ENCODE measurements at regions not wholly inside any gene's neighbourhood (a gene's known extent, or its start where the extent isn't known, plus 50 kb on each side); places are given as distances from the start of the nearest gene placed in this dataset.

DNA sequence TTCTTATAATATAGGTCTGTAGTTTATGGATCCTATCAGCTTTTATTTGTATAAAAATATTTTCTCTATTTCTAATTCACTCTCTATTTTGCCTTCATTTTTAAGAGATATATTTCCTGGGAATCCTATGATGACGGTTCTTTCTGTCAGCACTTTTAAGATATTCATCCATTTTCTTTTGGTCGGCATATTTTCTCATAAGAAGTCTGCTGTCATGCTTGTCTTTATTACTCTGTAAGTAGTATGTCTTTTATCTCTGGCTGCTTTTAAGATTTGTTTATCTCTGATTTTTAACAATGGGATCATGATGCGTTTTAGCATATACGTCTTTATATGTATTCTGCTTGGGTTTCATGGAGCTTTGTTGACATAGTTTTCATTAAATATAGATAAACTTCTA is 175.5 kb downstream of the SNX19 start:
- Histone ChIP-seq H3K27ac (ENCODE audit: low read depth in 1 of 3, low read length in 2 of 3) (no peak overlapping the region), H3K27me3 (ENCODE audit: control insufficient read depth in 3 of 3, insufficient read depth in 3 of 3, low read length in 3 of 3) (no peaks in the 10 kb centered on the region), H3K9me3 (ENCODE audit: control insufficient read depth in 2 of 2, insufficient read depth in 1 of 2, low read depth in 1 of 2, low read length in 1 of 2) (peaks cover 0 to 7% of the 10 kb centered on the region in 2 donors), H3K36me3 (ENCODE audit: control insufficient read depth in 3 of 3, insufficient read depth in 2 of 3, low read depth in 1 of 3, low read length in 3 of 3) (no peaks in the 10 kb centered on the region), H3K4me3 (ENCODE audit: low read depth in 1 of 3, low read length in 3 of 3) (no peak overlapping the region), H3K4me1 (ENCODE audit: control insufficient read depth in 3 of 3, insufficient read depth in 2 of 3, low read depth in 1 of 3, low read length in 2 of 3) (peaks cover 0 to 12% (median 0%) of the 10 kb centered on the region in 3 donors)
- DNase-seq = no peak
- no peak for FAIRE-seq
- WGBS, 3 donors = 95 to 98% (median 96%) methylated on average over 4 of the region's 4 CpGs

DNA sequence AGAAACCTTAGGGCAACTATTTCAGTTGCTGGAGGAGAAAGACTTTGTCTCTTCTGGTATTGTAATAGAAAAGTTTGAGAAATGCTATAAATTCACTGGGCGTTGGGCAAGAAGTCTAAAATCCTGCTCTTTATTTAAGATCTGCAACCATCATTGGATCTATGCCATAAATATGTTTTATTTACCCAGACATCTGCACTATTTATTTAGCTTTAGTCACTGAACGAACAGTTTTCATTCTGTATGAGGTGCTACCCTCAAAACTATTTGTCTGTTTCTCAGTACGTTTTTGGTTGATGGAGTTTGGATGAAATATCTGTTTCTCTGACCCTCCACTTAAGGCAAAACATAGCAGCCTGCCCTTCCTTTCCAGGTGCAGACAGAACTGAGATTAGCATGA is 171.5 kb downstream of the SNX19 start:
- 65 to 82% (median 66%) methylated on average over 3 of the region's 3 CpGs for WGBS, 3 donors
- H3K4me3 ChIP-seq (ENCODE audit: low read depth in 1 of 3, low read length in 3 of 3) = no peak overlapping the region
- H3K36me3 ChIP-seq (ENCODE audit: control insufficient read depth in 3 of 3, insufficient read depth in 2 of 3, low read depth in 1 of 3, low read length in 3 of 3) = no peaks in the 10 kb centered on the region
- H3K4me1 ChIP-seq (ENCODE audit: control insufficient read depth in 3 of 3, insufficient read depth in 2 of 3, low read depth in 1 of 3, low read length in 2 of 3) = no peaks in the 10 kb centered on the region
- no peak for DNase-seq
- H3K27me3 ChIP-seq (ENCODE audit: control insufficient read depth in 3 of 3, insufficient read depth in 3 of 3, low read length in 3 of 3) = no peaks in the 10 kb centered on the region
- H3K27ac ChIP-seq (ENCODE audit: low read depth in 1 of 3, low read length in 2 of 3) = no peak overlapping the region
- H3K9me3 ChIP-seq (ENCODE audit: control insufficient read depth in 2 of 2, insufficient read depth in 1 of 2, low read depth in 1 of 2, low read length in 1 of 2) = peaks cover 0 to 8% of the 10 kb centered on the region in 2 donors
- FAIRE-seq = no peak

DNA sequence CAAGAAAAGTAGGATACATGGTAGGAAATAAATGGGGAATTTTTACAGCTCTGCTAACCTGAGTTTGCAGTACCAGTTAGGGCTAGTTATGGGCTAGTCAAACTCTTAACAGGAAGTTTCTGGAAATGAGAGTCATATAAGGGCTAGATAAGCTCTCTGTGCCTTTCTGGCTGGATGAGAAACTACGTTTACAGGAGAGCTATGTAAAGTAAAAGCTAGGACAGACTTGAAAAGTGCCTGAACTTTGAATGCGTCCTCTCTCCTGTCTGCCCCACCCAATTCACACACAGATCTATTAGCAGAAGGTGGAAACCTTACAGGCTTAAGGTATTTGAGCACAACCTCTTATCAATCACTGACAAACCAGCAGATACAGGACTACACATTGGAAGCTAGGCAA is 167.1 kb downstream of the SNX19 start:
- H3K27ac ChIP-seq (ENCODE audit: low read depth in 1 of 3, low read length in 2 of 3) = peak overlapping the region in 1 of 3 donors; percentile 40
- FAIRE-seq (no peak), DNase-seq (peak; percentile 46 to 65)
- H3K4me1 ChIP-seq (ENCODE audit: control insufficient read depth in 3 of 3, insufficient read depth in 2 of 3, low read depth in 1 of 3, low read length in 2 of 3) = no peaks in the 10 kb centered on the region
- peaks cover 0 to 6% of the 10 kb centered on the region in 2 donors for H3K9me3 ChIP-seq (ENCODE audit: control insufficient read depth in 2 of 2, insufficient read depth in 1 of 2, low read depth in 1 of 2, low read length in 1 of 2)
- WGBS, 3 donors = 10 to 43% (median 25%) methylated on average over 2 of the region's 2 CpGs
- H3K36me3 ChIP-seq (ENCODE audit: control insufficient read depth in 3 of 3, insufficient read depth in 2 of 3, low read depth in 1 of 3, low read length in 3 of 3) = no peaks in the 10 kb centered on the region
- no peak overlapping the region for H3K4me3 ChIP-seq (ENCODE audit: low read depth in 1 of 3, low read length in 3 of 3)
- no peaks in the 10 kb centered on the region for H3K27me3 ChIP-seq (ENCODE audit: control insufficient read depth in 3 of 3, insufficient read depth in 3 of 3, low read length in 3 of 3)

DNA sequence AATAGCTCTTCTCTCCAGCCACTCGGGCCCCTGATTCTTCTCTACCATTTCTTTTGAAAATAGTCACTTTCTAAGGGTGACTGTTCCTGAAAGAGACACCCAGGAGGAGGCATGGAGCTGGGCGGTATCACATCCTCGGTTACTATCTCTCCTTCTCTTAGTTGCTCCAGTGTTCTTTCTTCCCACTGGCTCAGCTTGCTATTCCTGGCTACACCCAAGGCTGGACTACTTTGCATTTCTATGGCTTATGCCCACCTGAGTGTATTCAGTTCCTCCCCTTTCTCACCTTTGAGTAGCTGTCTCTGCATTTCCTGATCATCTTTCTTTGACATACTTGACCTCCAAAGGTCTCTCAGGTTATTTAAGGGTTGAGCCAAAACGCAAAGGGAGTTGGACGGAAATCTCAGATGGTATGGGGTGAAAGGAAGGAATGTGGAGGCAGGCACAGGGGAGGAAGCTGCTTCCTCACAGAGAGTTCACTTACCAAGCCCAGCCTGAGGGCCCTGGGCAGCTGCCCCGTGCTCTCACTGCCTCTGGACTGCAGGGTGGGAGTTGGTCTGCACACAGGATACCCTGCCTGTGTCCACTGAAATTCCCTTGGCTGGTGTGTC is 155.7 kb downstream of the SNX19 start:
- H3K36me3 ChIP-seq (ENCODE audit: control insufficient read depth in 3 of 3, insufficient read depth in 2 of 3, low read depth in 1 of 3, low read length in 3 of 3) = no peaks in the 10 kb centered on the region
- no peak overlapping the region for H3K4me3 ChIP-seq (ENCODE audit: low read depth in 1 of 3, low read length in 3 of 3)
- H3K27ac ChIP-seq (ENCODE audit: low read depth in 1 of 3, low read length in 2 of 3) = no peak overlapping the region
- H3K27me3 ChIP-seq (ENCODE audit: control insufficient read depth in 3 of 3, insufficient read depth in 3 of 3, low read length in 3 of 3) = peaks cover 0 to 13% (median 0%) of the 10 kb centered on the region in 3 donors
- 56 to 65% (median 65%) methylated on average over 6 of the region's 6 CpGs for WGBS, 3 donors
- H3K4me1 ChIP-seq (ENCODE audit: control insufficient read depth in 3 of 3, insufficient read depth in 2 of 3, low read depth in 1 of 3, low read length in 2 of 3) = no peaks in the 10 kb centered on the region
- H3K9me3 ChIP-seq (ENCODE audit: control insufficient read depth in 2 of 2, insufficient read depth in 1 of 2, low read depth in 1 of 2, low read length in 1 of 2) = no peaks in the 10 kb centered on the region
- DNase-seq (no peak), FAIRE-seq (no peak)

DNA sequence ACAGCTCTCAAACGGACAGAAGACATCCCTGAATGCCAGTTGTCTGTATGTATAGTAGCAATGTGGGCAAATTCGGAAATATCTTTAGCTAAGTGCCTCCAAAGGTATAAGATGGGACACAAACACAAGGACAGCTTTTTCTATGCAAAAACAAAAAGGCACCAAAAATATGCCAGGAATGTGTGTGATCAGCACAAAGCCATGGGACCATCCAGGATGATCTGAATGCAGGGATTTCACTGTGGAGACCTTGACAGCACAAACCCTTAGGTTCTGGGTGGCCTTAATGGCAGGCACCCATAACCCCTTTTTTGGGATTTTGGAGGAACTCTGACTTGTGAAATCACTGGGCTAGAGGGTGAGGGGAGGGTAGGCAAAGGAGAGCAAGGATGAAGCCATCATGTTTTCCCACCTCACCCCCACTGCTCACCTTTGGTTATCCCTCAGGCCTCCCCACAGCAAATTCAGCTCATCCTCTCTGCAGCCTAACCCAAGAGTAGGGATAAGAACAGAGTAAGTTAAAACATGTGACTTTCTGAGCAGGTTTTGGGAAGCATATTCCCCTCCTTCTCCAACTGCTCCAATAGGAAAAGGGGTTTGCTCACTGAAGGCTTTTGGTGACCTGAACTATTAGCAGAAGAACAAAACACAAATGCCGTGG is 154.6 kb downstream of the SNX19 start:
- Histone ChIP-seq H3K27ac (ENCODE audit: low read depth in 1 of 3, low read length in 2 of 3) (no peak overlapping the region), H3K27me3 (ENCODE audit: control insufficient read depth in 3 of 3, insufficient read depth in 3 of 3, low read length in 3 of 3) (peaks cover 0 to 19% (median 0%) of the 10 kb centered on the region in 3 donors), H3K36me3 (ENCODE audit: control insufficient read depth in 3 of 3, insufficient read depth in 2 of 3, low read depth in 1 of 3, low read length in 3 of 3) (no peaks in the 10 kb centered on the region), H3K4me1 (ENCODE audit: control insufficient read depth in 3 of 3, insufficient read depth in 2 of 3, low read depth in 1 of 3, low read length in 2 of 3) (no peaks in the 10 kb centered on the region), H3K4me3 (ENCODE audit: low read depth in 1 of 3, low read length in 3 of 3) (no peak overlapping the region), H3K9me3 (ENCODE audit: control insufficient read depth in 2 of 2, insufficient read depth in 1 of 2, low read depth in 1 of 2, low read length in 1 of 2) (no peaks in the 10 kb centered on the region)
- WGBS, 3 donors = 74 to 80% (median 76%) methylated on average over 3 of the region's 3 CpGs
- FAIRE-seq = no peak
- DNase-seq = no peak

DNA sequence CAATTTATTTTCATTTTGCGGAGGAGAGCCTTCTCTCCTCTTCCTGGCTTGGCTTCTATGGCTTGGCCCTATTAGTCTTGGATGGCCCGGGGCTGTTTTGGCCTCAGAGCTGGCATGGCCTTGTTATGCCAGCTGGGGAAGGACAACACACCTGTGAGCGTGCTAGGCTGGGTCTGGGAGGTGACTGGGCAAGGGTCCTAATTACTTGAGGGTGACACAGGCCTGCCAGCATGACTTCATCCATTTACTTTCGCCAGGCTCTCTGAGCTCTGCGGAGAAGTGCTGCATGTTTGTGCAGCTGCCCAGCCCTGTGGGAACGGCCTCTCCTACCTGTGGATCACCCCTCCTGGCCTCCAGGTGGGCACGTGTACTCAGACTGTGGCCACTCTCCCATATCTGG is 153.6 kb downstream of the SNX19 start:
- H3K4me1 ChIP-seq (ENCODE audit: control insufficient read depth in 3 of 3, insufficient read depth in 2 of 3, low read depth in 1 of 3, low read length in 2 of 3) = no peaks in the 10 kb centered on the region
- peaks cover 0 to 19% (median 0%) of the 10 kb centered on the region in 3 donors for H3K27me3 ChIP-seq (ENCODE audit: control insufficient read depth in 3 of 3, insufficient read depth in 3 of 3, low read length in 3 of 3)
- H3K4me3 ChIP-seq (ENCODE audit: low read depth in 1 of 3, low read length in 3 of 3) = no peak overlapping the region
- no peak for FAIRE-seq
- H3K36me3 ChIP-seq (ENCODE audit: control insufficient read depth in 3 of 3, insufficient read depth in 2 of 3, low read depth in 1 of 3, low read length in 3 of 3) = no peaks in the 10 kb centered on the region
- 44 to 80% (median 50%) methylated on average over 7 of the region's 7 CpGs for WGBS, 3 donors
- no peak for DNase-seq
- no peak overlapping the region for H3K27ac ChIP-seq (ENCODE audit: low read depth in 1 of 3, low read length in 2 of 3)
- peaks cover 0 to 7% of the 10 kb centered on the region in 2 donors for H3K9me3 ChIP-seq (ENCODE audit: control insufficient read depth in 2 of 2, insufficient read depth in 1 of 2, low read depth in 1 of 2, low read length in 1 of 2)

DNA sequence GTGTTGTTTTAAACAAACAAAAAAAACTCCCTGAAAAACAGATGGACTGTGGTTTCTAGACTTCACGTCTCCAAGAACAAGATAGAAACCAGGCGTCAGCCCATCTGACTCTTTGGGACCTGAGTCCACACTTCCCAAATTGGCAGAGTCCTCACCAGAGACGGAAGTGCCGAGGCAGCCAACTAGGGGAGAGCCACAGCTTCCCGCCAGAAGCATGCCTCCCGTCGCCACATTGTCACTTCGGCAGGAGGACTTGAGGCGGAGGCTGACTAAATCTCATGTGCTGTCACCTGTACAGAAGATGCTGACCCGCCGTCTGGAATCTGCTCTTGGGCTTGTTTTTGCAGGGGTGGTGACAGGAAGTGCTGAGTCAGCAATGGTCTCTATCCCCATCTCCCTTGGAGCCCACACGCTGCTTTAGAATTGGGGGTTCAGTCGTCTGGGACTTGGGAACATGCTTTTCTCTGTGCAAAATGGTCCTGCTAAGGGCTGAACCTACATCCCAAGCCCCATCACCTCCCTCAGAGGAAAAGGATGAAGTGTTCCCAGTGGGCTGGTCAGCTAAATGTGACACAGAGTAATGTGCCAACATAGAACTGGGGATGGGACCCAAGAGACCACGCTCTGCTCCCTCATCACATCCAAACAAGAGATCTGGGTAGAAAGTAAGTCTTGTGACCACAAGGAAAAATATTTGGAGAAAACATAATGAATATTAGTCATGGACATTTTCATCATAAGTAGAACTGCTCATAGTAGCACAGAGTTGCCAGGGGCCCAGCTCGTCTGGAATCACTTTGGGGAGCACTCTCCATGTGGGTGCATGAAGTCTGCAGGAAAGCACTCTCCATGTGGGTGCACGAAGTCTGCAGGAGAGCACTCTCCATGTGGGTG is 152.9 kb downstream of the SNX19 start:
- no peaks in the 10 kb centered on the region for H3K4me1 ChIP-seq (ENCODE audit: control insufficient read depth in 3 of 3, insufficient read depth in 2 of 3, low read depth in 1 of 3, low read length in 2 of 3)
- no peak overlapping the region for H3K27ac ChIP-seq (ENCODE audit: low read depth in 1 of 3, low read length in 2 of 3)
- FAIRE-seq (no peak), DNase-seq (no peak)
- no peaks in the 10 kb centered on the region for H3K36me3 ChIP-seq (ENCODE audit: control insufficient read depth in 3 of 3, insufficient read depth in 2 of 3, low read depth in 1 of 3, low read length in 3 of 3)
- peaks cover 0 to 21% (median 0%) of the 10 kb centered on the region in 3 donors for H3K27me3 ChIP-seq (ENCODE audit: control insufficient read depth in 3 of 3, insufficient read depth in 3 of 3, low read length in 3 of 3)
- WGBS, 3 donors = 81 to 88% (median 88%) methylated on average over 16 of the region's 16 CpGs
- no peak overlapping the region for H3K4me3 ChIP-seq (ENCODE audit: low read depth in 1 of 3, low read length in 3 of 3)
- H3K9me3 ChIP-seq (ENCODE audit: control insufficient read depth in 2 of 2, insufficient read depth in 1 of 2, low read depth in 1 of 2, low read length in 1 of 2) = peaks cover 0 to 7% of the 10 kb centered on the region in 2 donors

DNA sequence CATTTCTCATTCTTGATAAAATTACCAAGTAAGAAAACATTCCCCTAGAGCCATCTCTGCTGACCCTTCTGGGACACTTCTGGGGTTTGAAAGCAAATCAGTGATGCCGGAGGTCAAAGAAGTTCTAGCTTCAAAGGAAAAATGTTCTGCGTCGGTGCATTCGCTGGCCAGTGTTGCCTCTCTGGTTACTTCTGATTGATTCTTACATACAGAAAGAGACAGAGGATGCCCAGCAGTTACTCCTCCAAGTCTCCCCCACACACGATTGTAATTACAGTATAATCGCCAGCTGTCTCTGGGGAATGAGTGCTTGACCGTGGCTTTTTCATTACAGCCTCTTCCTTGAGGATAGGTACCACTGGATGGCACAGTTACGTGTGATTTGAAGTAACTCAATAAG is 150.9 kb downstream of the SNX19 start:
- no peak overlapping the region for H3K4me3 ChIP-seq (ENCODE audit: low read depth in 1 of 3, low read length in 3 of 3)
- H3K9me3 ChIP-seq (ENCODE audit: control insufficient read depth in 2 of 2, insufficient read depth in 1 of 2, low read depth in 1 of 2, low read length in 1 of 2) = peaks cover 0 to 7% of the 10 kb centered on the region in 2 donors
- FAIRE-seq = no peak
- peaks cover 0 to 11% (median 3%) of the 10 kb centered on the region in 3 donors for H3K4me1 ChIP-seq (ENCODE audit: control insufficient read depth in 3 of 3, insufficient read depth in 2 of 3, low read depth in 1 of 3, low read length in 2 of 3)
- H3K27me3 ChIP-seq (ENCODE audit: control insufficient read depth in 3 of 3, insufficient read depth in 3 of 3, low read length in 3 of 3) = peaks cover 0 to 19% (median 0%) of the 10 kb centered on the region in 3 donors
- no peaks in the 10 kb centered on the region for H3K36me3 ChIP-seq (ENCODE audit: control insufficient read depth in 3 of 3, insufficient read depth in 2 of 3, low read depth in 1 of 3, low read length in 3 of 3)
- DNase-seq = no peak
- H3K27ac ChIP-seq (ENCODE audit: low read depth in 1 of 3, low read length in 2 of 3) = no peak overlapping the region
- WGBS, 3 donors = 83 to 89% (median 85%) methylated on average over 8 of the region's 8 CpGs

All from small intestine (tissue), 7 donors.